Peyer's patch (tissue), 4 donors: ENCODE measurements at regions not wholly inside any gene's neighbourhood (a gene's known extent, or its start where the extent isn't known, plus 50 kb on each side); places are given as distances from the start of the nearest gene placed in this dataset.

Source experiments
- DNase-seq, 3 donors: peaks; one replicate each; pipeline ENCODE4 v3.0.0-alpha.2; 2017 to 2019
- H3K27ac ChIP-seq, 4 donors: fragments of 200-600 bp; sonication (generic); one replicate each; pipeline ENCODE4 v1.5.1; 2016 to 2019
- H3K27me3 ChIP-seq, 2 donors: fragments of 200-600 bp; sonication (generic); one replicate each; pipeline ENCODE4 v1.5.1; 2019
- H3K36me3 ChIP-seq, 3 donors: fragments of 200-600 bp; sonication (generic); one replicate each; pipeline ENCODE4 v1.5.1; 2016 to 2019
- H3K4me1 ChIP-seq, 4 donors: fragments of 200-600 bp; sonication (generic); one replicate each; pipeline ENCODE4 v1.5.1; 2016 to 2019
- H3K4me3 ChIP-seq, 4 donors: fragments of 200-600 bp; sonication (generic); 1 replicate in 3 of 4; 2 replicates in 1 of 4; pipeline ENCODE4 v1.5.1; 2016 to 2019; ENCODE audit warnings: mild to moderate bottlenecking in 1 of 4
- H3K9me3 ChIP-seq, 4 donors: fragments of 200-600 bp; sonication (generic); one replicate each; pipeline ENCODE4 v1.5.1; 2016 to 2019; ENCODE audit warnings: mild to moderate bottlenecking in 1 of 4
- CTCF ChIP-seq, 6 experiments: fragments of 450-650 bp in 4 of 6; fragments of 200-600 bp in 2 of 6; sonication (generic) in 1 of 6; IDR thresholded peaks; one replicate each; pipeline ENCODE4 v1.5.1; 2017 to 2019; ENCODE audit warnings: antibody characterized with exemption in 6 of 6, mild to moderate bottlenecking in 3 of 6, moderate library complexity in 1 of 6
- POLR2A ChIP-seq, 2 donors: fragments of 450-650 bp; IDR thresholded peaks; one replicate each; pipeline ENCODE4 v1.5.1; 2017; ENCODE audit warnings: antibody characterized with exemption in 2 of 2, mild to moderate bottlenecking in 2 of 2, moderate library complexity in 2 of 2

- peak in 1 of 3 donors; percentile 26 for DNase-seq
- Histone ChIP-seq H3K4me3 (no peak overlapping the region), H3K27me3 (no peaks in the 10 kb centered on the region), H3K36me3 (no peaks in the 10 kb centered on the region), H3K27ac (peak overlapping the region in 1 of 4 donors; percentile 56), H3K4me1 (no peaks in the 10 kb centered on the region), H3K9me3 (no peaks in the 10 kb centered on the region)
- TF ChIP-seq CTCF (IDR thresholded peaks at IDR 0.05) = no peak
- no peak for TF ChIP-seq POLR2A (IDR thresholded peaks at IDR 0.05)
Observed at GRCh38 chr9:134491856-134492255, 149.7 kb upstream of the COL5A1 start.

GRCh38 chr9:134492281-134492691, 149.3 kb upstream of the COL5A1 start:
- no peaks in the 10 kb centered on the region for H3K36me3 ChIP-seq
- H3K27me3 ChIP-seq = no peaks in the 10 kb centered on the region
- no peak for TF ChIP-seq CTCF (IDR thresholded peaks at IDR 0.05)
- TF ChIP-seq POLR2A (IDR thresholded peaks at IDR 0.05) = no peak
- H3K4me1 ChIP-seq = no peaks in the 10 kb centered on the region
- no peaks in the 10 kb centered on the region for H3K9me3 ChIP-seq
- DNase-seq = peak in 2 of 3 donors; percentile 46 to 49
- H3K4me3 ChIP-seq = no peak overlapping the region
- H3K27ac ChIP-seq = peak overlapping the region in 1 of 4 donors; percentile 56

GRCh38 chr9:134492721-134493460, 148.7 kb upstream of the COL5A1 start:
- Histone ChIP-seq H3K4me3 (no peak overlapping the region), H3K27ac (no peak overlapping the region), H3K36me3 (no peaks in the 10 kb centered on the region), H3K4me1 (no peaks in the 10 kb centered on the region), H3K27me3 (no peaks in the 10 kb centered on the region), H3K9me3 (no peaks in the 10 kb centered on the region)
- peak in 1 of 3 donors; percentile 41 for DNase-seq
- TF ChIP-seq POLR2A (IDR thresholded peaks at IDR 0.05) (no peak), CTCF (IDR thresholded peaks at IDR 0.05) (no peak)

GRCh38 chr9:134493461-134494272, 147.9 kb upstream of the COL5A1 start:
- no peak for TF ChIP-seq CTCF (IDR thresholded peaks at IDR 0.05)
- DNase-seq = peak in 1 of 3 donors; percentile 44
- H3K27ac ChIP-seq = no peak overlapping the region

GRCh38 chr9:134494273-134494815, 147.3 kb upstream of the COL5A1 start:
- DNase-seq = peak in 1 of 3 donors; percentile 26
- no peaks in the 10 kb centered on the region for H3K4me1 ChIP-seq
- H3K4me3 ChIP-seq = no peak overlapping the region
- H3K9me3 ChIP-seq = no peaks in the 10 kb centered on the region
- no peaks in the 10 kb centered on the region for H3K27me3 ChIP-seq
- no peaks in the 10 kb centered on the region for H3K36me3 ChIP-seq
- no peak overlapping the region for H3K27ac ChIP-seq
- TF ChIP-seq POLR2A (IDR thresholded peaks at IDR 0.05) (no peak), CTCF (IDR thresholded peaks at IDR 0.05) (no peak)

More at GRCh38 chr9:134493461-134494272, 147.9 kb upstream of the COL5A1 start:
- Histone ChIP-seq H3K4me3 (no peak overlapping the region), H3K27me3 (no peaks in the 10 kb centered on the region), H3K36me3 (no peaks in the 10 kb centered on the region), H3K4me1 (no peaks in the 10 kb centered on the region), H3K9me3 (no peaks in the 10 kb centered on the region)
